H1 (cell line): ENCODE measurements at regions not wholly inside any gene's neighbourhood (a gene's known extent, or its start where the extent isn't known, plus 50 kb on each side); places are given as distances from the start of the nearest gene placed in this dataset.

Experiments used
- E2F6 ChIP-seq: IDR thresholded peaks from 2 replicates; pipeline ENCODE4 v1.6.1; 2012; ENCODE audit warnings: inconsistent platforms
- SIN3A ChIP-seq, 2 experiments: IDR thresholded peaks in 1 of 2; conservative IDR thresholded peaks in 1 of 2; 2 replicates each; pipeline ENCODE4 v1.6.1; 2011 to 2012; ENCODE audit warnings: low read length in 2 of 2, improper control_type of control experiment in 1 of 2, low read depth in 1 of 2, mild to moderate bottlenecking in 1 of 2
- SIRT6 ChIP-seq: IDR thresholded peaks from one replicate; pipeline ENCODE4 v1.7.1; 2012; ENCODE audit warnings: low read length, inconsistent platforms

GRCh38 chr11:128116885-128117284 is 470.5 kb downstream of the ETS1 start (continued):
- no peak for TF ChIP-seq SIN3A (conservative IDR thresholded peaks at IDR 0.05 in 1 of 2, IDR thresholded peaks at IDR 0.05 in 1 of 2; ENCODE audit: low read depth in 1 of 2, low read length in 2 of 2)
- no peak for TF ChIP-seq SIRT6
- no peak for TF ChIP-seq E2F6
